GM21526 (cell line): ENCODE measurements at regions not wholly inside any gene's neighbourhood (a gene's known extent, or its start where the extent isn't known, plus 50 kb on each side); places are given as distances from the start of the nearest gene placed in this dataset.
A peak's percentile ranks its signal among the peaks of the same experiment; 100 is the strongest.

ENCODE experiments used
- ATAC-seq: cut with Tn5 transposase; IDR thresholded peaks from one replicate; pipeline ENCODE4 v1.9.1; 2021; ENCODE audit warnings: moderate library complexity; ENCODE audit not compliant: unreplicated experiment, low FRiP score

DNA sequence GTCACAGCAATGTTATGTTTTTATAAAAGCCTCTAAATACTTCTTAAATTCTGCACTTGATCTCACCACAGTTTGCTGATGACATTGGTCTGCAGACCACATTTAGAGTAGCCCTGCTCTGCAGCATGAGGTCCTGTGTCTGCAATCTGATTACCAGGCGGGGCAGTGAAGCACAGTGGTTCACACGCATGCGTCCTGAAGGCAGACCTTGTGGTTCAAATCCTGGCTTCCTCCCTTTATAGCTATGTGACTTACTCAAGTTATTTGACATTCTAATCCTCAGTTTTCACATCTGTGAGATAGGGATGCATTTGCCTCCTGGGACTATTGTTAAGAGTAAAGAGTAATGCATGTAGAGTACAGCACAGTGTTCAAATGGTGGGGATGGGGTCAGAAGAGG, 50.3 kb downstream of the BMAL2 start:
- no peak for ATAC-seq

DNA sequence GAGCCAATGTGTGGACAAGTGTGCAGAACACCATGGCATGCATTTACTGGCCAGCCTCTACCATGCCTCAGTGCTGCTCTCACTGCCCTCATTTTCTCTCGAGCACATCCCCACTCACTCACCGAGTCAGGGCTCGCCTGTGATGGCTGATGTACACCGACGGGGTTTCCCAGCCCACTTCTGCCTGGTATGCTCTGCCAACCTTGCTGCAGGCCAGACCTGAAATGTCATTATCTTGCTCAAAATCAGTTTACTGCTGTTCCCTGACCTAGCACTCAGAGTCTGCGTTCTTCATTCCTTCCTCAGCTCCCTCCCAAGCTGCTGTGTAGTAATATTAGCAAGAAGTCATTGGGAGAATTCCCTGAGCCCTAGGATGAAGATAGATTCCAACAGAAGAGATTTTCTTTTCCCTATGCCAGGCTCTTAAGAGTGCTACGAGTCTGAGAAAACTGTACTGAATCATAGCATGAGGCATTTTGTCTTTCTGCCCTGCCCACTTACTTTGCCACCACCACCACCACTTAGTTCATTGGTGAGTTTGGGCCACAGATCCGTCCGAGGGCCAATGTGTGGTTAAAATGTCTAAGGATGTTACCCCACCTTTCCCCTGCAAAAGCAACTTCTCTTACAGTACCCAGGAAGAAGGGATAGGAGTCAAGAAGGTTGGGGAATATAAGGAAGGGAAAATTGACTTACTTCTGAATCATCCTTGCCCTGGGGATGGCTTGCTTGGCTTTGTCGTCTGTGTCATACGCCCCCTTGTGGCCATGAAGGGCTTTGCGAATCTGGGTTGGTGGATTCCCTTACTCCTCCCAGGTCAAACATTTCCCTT, 51.0 kb downstream of the BMAL2 start:
- ATAC-seq = peak; percentile 64

DNA sequence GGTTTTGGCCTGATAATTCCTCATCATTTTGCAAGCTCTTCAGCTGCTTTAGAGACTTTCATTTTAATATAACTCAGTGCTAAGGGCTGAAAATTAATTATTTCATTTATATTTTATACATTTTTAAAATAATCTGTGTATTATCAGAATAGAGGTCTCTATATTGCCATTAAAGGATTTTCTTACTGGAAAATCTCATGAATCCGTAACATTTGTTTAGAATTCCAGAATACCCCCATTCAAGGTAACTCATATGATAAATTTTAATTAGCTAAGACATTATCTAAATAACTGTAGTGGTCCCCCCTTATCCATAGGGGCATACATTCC, 51.6 kb downstream of the BMAL2 start:
- ATAC-seq = no peak

DNA sequence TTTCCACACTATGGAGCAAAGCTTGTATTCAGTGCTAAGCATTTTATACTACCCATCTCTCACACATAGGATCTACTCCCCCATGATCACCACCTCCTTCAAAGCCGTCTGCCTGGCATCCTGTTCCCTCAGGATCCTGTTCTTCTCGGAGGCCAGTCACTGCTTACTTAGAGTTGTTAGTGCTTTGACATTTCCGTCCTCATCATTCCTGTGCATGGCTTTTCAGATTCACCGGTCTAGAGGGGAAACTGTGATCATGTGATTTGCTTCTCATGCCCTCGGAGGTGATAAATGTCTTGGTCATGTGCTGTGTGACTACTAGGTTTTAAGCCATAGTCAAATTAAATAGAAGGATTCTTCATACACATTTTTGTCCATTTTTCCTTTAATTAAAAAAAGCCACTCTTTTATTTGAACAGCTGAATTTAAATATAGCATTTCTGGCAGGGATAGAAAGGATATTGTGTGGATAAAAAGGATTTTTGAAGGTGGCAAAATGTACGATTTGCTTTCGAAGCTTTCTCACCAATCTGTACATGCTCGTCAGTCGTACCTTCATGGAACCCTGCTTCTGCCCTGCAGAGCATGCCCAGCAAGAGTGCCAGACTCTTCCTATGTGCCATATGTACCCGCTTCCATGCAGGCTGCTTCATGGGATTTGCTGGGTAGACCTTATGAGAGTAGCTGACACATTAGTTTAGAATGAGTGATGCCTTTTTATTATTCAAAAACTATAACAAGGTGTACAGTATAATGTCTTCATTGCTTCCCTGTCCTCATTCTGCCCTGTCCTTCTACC, 53.3 kb downstream of the BMAL2 start:
- ATAC-seq = no peak

DNA sequence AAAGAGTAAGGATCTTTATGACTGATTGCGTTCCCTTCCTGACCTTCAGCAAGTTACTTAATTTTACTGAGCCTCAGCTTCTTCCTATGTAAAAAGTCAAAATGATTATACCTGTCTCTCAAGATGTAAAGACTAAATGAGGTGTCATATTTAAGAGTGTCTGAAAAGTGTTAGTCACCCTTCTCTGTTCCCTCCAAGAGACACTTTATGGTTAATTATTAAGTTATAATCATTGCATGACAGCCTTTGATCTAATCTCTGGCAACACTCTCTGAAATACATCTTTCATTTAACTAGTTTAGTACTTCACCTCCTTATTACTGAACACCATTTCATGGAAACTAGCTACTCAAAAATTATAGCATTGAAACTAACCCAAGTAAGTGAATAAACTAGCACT, 54.8 kb downstream of the BMAL2 start:
- ATAC-seq = no peak

DNA sequence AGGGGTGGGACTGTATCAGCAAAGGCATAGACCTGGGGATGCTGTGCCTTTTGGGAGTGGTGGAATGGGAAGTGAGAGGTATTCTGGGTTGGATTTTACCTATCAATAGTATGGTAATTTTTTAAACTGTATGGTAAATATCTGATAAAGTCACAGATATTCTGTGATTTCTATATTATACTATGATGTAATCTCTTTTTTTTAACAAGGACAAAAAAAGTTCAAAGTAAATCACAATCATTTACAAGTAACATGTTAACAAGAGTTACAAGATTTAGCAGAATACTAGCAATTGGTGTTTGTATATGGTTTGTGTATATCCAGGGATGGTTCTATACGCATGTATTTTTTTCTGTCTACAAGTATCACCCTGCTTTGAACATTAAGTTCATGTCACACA, 56.0 kb downstream of the BMAL2 start:
- no peak for ATAC-seq

DNA sequence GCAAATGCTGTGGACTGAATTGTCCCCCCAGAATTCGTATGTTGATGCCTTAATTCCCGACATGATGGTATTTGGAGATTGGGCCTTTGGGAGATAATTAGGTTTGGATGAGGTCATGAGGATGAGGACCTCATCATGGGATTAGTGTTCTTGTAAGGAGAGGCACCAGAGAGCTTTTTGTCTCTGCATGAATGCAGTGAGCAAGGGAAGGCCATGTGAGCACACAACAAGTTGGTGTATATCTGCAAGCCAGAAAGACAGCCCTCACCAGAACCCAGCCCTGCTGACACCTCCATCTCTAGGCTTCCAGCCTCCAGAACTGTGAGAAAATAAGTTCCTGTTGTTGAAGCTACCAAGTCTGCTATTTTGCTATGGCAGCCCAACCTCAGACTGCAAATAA, 51.9 kb upstream of the SMCO2 start:
- no peak for ATAC-seq

DNA sequence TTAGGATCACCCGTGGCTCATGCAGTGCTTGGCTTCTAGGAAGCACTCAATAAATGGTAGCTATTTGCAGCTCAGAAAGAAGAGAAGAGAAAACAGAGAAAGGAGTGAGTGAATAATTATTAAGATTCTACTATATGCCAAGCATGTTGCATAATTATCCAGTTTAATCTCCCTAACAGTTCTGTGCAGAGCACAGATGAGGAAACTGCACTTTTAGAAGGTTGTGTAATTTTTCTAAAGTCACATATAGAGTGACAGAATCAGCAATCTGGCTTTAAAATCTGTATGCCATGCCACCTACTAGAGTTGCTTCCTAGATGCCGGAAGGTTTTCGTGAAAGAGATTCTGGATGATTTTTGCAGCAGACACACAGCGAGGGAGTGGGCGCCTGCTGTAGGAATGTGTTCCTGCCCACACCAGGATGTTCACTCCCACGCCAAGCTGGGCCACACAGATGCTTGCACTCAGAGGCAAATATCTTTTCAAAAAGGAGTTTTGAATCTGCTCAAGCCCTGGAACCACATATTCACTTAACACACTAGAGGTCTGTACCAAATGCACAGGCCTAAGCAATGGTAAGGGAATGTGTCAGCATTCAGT, 50.2 kb upstream of the SMCO2 start:
- no peak for ATAC-seq
